Neural cell (in vitro differentiated cells): ENCODE measurements at regions not wholly inside any gene's neighbourhood (a gene's known extent, or its start where the extent isn't known, plus 50 kb on each side); places are given as distances from the start of the nearest gene placed in this dataset.

Source experiments
- H2AFZ ChIP-seq: fragments of 200-600, 300-800 bp; sonication (generic), shearing (Covaris generic); 2 replicates; pipeline ENCODE4 v1.6.0; 2014; ENCODE audit warnings: low read depth, mild to moderate bottlenecking, antibody characterized with exemption, low read length, moderate library complexity
- H3F3A ChIP-seq: fragments of 200-600 bp; shearing (Covaris generic); 2 replicates; pipeline ENCODE4 v1.6.1; 2016; ENCODE audit warnings: mild to moderate bottlenecking, moderate library complexity, mixed read lengths, antibody characterized with exemption, low read length; ENCODE audit not compliant: insufficient read depth, poor library complexity, severe bottlenecking
- H3K27ac ChIP-seq: fragments of 200-600, 300-800 bp; sonication (generic), shearing (Covaris generic); 2 replicates; pipeline ENCODE4 v1.5.1; 2014; ENCODE audit warnings: mild to moderate bottlenecking, low read length, moderate library complexity
- H3K27me3 ChIP-seq: fragments of 300-800, 200-600 bp; sonication (generic), shearing (Covaris generic); 2 replicates; pipeline ENCODE4 v1.6.0; 2014; ENCODE audit warnings: mild to moderate bottlenecking, low read depth, low read length, moderate library complexity; ENCODE audit not compliant: insufficient read depth
- H3K36me3 ChIP-seq: fragments of 300-800, 200-600 bp; sonication (generic), shearing (Covaris generic); 2 replicates; pipeline ENCODE4 v1.5.1; 2014; ENCODE audit warnings: mild to moderate bottlenecking, antibody characterized with exemption, low read length, moderate library complexity; ENCODE audit not compliant: insufficient read depth
- H3K4me2 ChIP-seq: fragments of 300-800, 200-600 bp; sonication (generic), shearing (Covaris generic); 2 replicates; pipeline ENCODE4 v1.6.0; 2014; ENCODE audit warnings: mild to moderate bottlenecking, low read length
- H3K4me3 ChIP-seq: fragments of 300-800, 200-600 bp; sonication (generic), shearing (Covaris generic); 2 replicates; pipeline ENCODE4 v1.5.1; 2014; ENCODE audit warnings: mild to moderate bottlenecking, low read length, moderate library complexity
- H3K79me2 ChIP-seq: fragments of 200-600 bp; shearing (Covaris generic); replicated peaks from 2 replicates; pipeline ENCODE4 v1.6.0; 2014; ENCODE audit warnings: mild to moderate bottlenecking, low read length, moderate library complexity; ENCODE audit not compliant: insufficient read depth
- H3K9ac ChIP-seq: fragments of 300-800, 200-600 bp; sonication (generic), shearing (Covaris generic); 2 replicates; pipeline ENCODE4 v1.6.1; 2016; ENCODE audit warnings: mild to moderate bottlenecking, low read length, mixed read lengths
- H3K9me2 ChIP-seq: fragments of 200-600 bp; shearing (Covaris generic); 2 replicates; pipeline ENCODE4 v1.6.1; 2016; ENCODE audit warnings: mild to moderate bottlenecking, low read length, mixed read lengths; ENCODE audit not compliant: insufficient read depth
- H3K9me3 ChIP-seq: fragments of 200-600, 300-800 bp; sonication (generic), shearing (Covaris generic); 2 replicates; pipeline ENCODE4 v1.6.1; 2016; ENCODE audit warnings: mild to moderate bottlenecking, mixed run types, low read length, moderate library complexity, mixed read lengths
- H4K20me1 ChIP-seq: fragments of 200-600 bp; shearing (Covaris generic); 2 replicates; pipeline ENCODE4 v1.6.1; 2016; ENCODE audit warnings: mild to moderate bottlenecking, mixed run types; ENCODE audit not compliant: insufficient read depth
- EP300 ChIP-seq: fragments of 450-650 bp; conservative IDR thresholded peaks from 2 replicates; pipeline ENCODE4 v1.6.1; 2014; ENCODE audit warnings: antibody characterized with exemption, mild to moderate bottlenecking, moderate library complexity; ENCODE audit not compliant: poor library complexity, severe bottlenecking
- EZH2 ChIP-seq: fragments of 200-600, 300-800 bp; shearing (Covaris generic), sonication (generic); IDR thresholded peaks from 2 replicates; pipeline ENCODE4 v1.6.1; 2014; ENCODE audit warnings: antibody characterized with exemption, low read length, borderline replicate concordance, mild to moderate bottlenecking; ENCODE audit not compliant: insufficient read depth, poor library complexity, severe bottlenecking
- MXI1 ChIP-seq: fragments of 450-650 bp; conservative IDR thresholded peaks from 2 replicates; pipeline ENCODE4 v1.6.1; 2014; ENCODE audit warnings: antibody characterized with exemption, mild to moderate bottlenecking; ENCODE audit not compliant: poor library complexity, severe bottlenecking
- RAD21 ChIP-seq: fragments of 450-650 bp; conservative IDR thresholded peaks from 2 replicates; pipeline ENCODE4 v1.6.1; 2014; ENCODE audit warnings: antibody characterized with exemption, mild to moderate bottlenecking, moderate library complexity
- REST ChIP-seq: IDR thresholded peaks from 2 replicates; pipeline ENCODE4 v1.6.1; 2012; ENCODE audit warnings: borderline replicate concordance
- SMC3 ChIP-seq: fragments of 450-650 bp; conservative IDR thresholded peaks from 2 replicates; pipeline ENCODE4 v1.6.1; 2014; ENCODE audit warnings: antibody characterized with exemption, mild to moderate bottlenecking, moderate library complexity; ENCODE audit not compliant: poor library complexity
- TAF1 ChIP-seq: IDR thresholded peaks from 2 replicates; pipeline ENCODE4 v1.6.1; 2012; ENCODE audit warnings: low read depth

- no peaks in the 10 kb centered on the region for H4K20me1 ChIP-seq
- H2AFZ ChIP-seq: no peak overlapping the region
- TF ChIP-seq EP300 (no peak), EZH2 (no peak), REST (no peak), TAF1 (no peak), SMC3 (no peak), RAD21 (no peak)
- no peaks in the 10 kb centered on the region for H3K9me3 ChIP-seq
- no peak overlapping the region for H3K9ac ChIP-seq
- H3K79me2 ChIP-seq: no peaks in the 10 kb centered on the region
- no peak overlapping the region for H3K27ac ChIP-seq
- H3F3A ChIP-seq: no peaks in the 10 kb centered on the region
- H3K4me3 ChIP-seq: no peak overlapping the region
- H3K27me3 ChIP-seq: no peaks in the 10 kb centered on the region
- no peaks in the 10 kb centered on the region for H3K36me3 ChIP-seq
- no peak overlapping the region for H3K4me2 ChIP-seq
- H3K9me2 ChIP-seq: no peaks in the 10 kb centered on the region
These were observed 201.1 kb downstream of the SMAD2 start for GRCh38 chr18:47729356-47729755.

GRCh38 chr18:47728921-47729320 is 201.5 kb downstream of the SMAD2 start:
- TF ChIP-seq EP300 (no peak), EZH2 (no peak), MXI1 (no peak), RAD21 (no peak), REST (no peak)

More at GRCh38 chr18:47728921-47729320, 201.5 kb downstream of the SMAD2 start:
- H3K79me2 ChIP-seq: no peaks in the 10 kb centered on the region
- H3K27me3 ChIP-seq: no peaks in the 10 kb centered on the region
- H3K27ac ChIP-seq: no peak overlapping the region
- no peaks in the 10 kb centered on the region for H4K20me1 ChIP-seq
- no peak overlapping the region for H3K9ac ChIP-seq
- H3F3A ChIP-seq: no peaks in the 10 kb centered on the region
- no peak overlapping the region for H3K4me3 ChIP-seq
- no peaks in the 10 kb centered on the region for H3K9me3 ChIP-seq
- H3K4me2 ChIP-seq: no peak overlapping the region
- no peak overlapping the region for H2AFZ ChIP-seq
- H3K36me3 ChIP-seq: no peaks in the 10 kb centered on the region
- no peaks in the 10 kb centered on the region for H3K9me2 ChIP-seq
